Lower leg skin (tissue), 3 donors: ENCODE measurements at regions not wholly inside any gene's neighbourhood (a gene's known extent, or its start where the extent isn't known, plus 50 kb on each side); places are given as distances from the start of the nearest gene placed in this dataset.

Experiments used
- CTCF ChIP-seq, 3 donors: fragments of 450-650 bp; IDR thresholded peaks; one replicate each; pipeline ENCODE4 v1.5.1; 2016; ENCODE audit warnings: antibody characterized with exemption in 3 of 3, mild to moderate bottlenecking in 3 of 3, moderate library complexity in 2 of 3
- POLR2A ChIP-seq, 2 donors: fragments of 450-650 bp; IDR thresholded peaks; one replicate each; pipeline ENCODE4 v1.6.1; 2016 to 2017; ENCODE audit warnings: antibody characterized with exemption in 2 of 2, mild to moderate bottlenecking in 1 of 2, moderate library complexity in 1 of 2

GRCh38 chr2:61597300-61598289 is 59.4 kb upstream of the XPO1 start:
- no peak for TF ChIP-seq CTCF (IDR thresholded peaks at IDR 0.05)
- TF ChIP-seq POLR2A (IDR thresholded peaks at IDR 0.05): no peak
